GM23248 (cell line): ENCODE measurements at regions not wholly inside any gene's neighbourhood (a gene's known extent, or its start where the extent isn't known, plus 50 kb on each side); places are given as distances from the start of the nearest gene placed in this dataset.
"Not testable (repeated sequence)": the region's sequence is repeated elsewhere in the genome, so short reads cannot be mapped to it uniquely, and the experiment has no call there.

Experiments used
- EZH2 ChIP-seq: fragments of 200-600 bp; sonication (generic); IDR thresholded peaks from 2 replicates; pipeline ENCODE4 v1.6.1; 2018; ENCODE audit warnings: antibody characterized with exemption, mild to moderate bottlenecking; ENCODE audit not compliant: insufficient read depth, poor library complexity, severe bottlenecking
- EZH2phosphoT487 ChIP-seq: fragments of 200-600 bp; sonication (generic); IDR thresholded peaks from 2 replicates; pipeline ENCODE4 v1.6.1; 2018; ENCODE audit warnings: antibody characterized with exemption, moderate library complexity, mild to moderate bottlenecking, low read depth; ENCODE audit not compliant: insufficient read depth

GRCh38 chr6:60524770-60525169 lies 1761.3 kb downstream of the KHDRBS2 start:
- not testable (repeated sequence) for TF ChIP-seq EZH2, EZH2phosphoT487
